ENCODE measurements at regions not wholly inside any gene's neighbourhood (a gene's known extent, or its start where the extent isn't known, plus 50 kb on each side); places are given as distances from the start of the nearest gene placed in this dataset.

GRCh38 chr1:208807446-208808127 lies 563.4 kb upstream of the PLXNA2 start:
- Histone ChIP-seq H3K4me1 (ENCODE audit: control insufficient read depth, insufficient read depth, low read length) (peaks cover 7% of the 10 kb centered on the region), H3K9ac (ENCODE audit: extremely low read depth, low read length, poor library complexity, severe bottlenecking) (no peak overlapping the region), H3K9me3 (ENCODE audit: control insufficient read depth, low read length) (peaks cover 14% of the 10 kb centered on the region), H3K4me3 (ENCODE audit: low read length) (no peak overlapping the region), H3K36me3 (ENCODE audit: control insufficient read depth, insufficient read depth, low read length) (no peaks in the 10 kb centered on the region), H3K27me3 (ENCODE audit: control insufficient read depth, insufficient read depth, low read length, poor library complexity, severe bottlenecking) (no peaks in the 10 kb centered on the region), H3K27ac (ENCODE audit: low read depth, low read length) (no peak overlapping the region)
- H3K27me3 Mint-ChIP-seq (ENCODE audit: insufficient read depth) = peaks cover 5% of the 10 kb centered on the region
- TF ChIP-seq, protein P1, sequence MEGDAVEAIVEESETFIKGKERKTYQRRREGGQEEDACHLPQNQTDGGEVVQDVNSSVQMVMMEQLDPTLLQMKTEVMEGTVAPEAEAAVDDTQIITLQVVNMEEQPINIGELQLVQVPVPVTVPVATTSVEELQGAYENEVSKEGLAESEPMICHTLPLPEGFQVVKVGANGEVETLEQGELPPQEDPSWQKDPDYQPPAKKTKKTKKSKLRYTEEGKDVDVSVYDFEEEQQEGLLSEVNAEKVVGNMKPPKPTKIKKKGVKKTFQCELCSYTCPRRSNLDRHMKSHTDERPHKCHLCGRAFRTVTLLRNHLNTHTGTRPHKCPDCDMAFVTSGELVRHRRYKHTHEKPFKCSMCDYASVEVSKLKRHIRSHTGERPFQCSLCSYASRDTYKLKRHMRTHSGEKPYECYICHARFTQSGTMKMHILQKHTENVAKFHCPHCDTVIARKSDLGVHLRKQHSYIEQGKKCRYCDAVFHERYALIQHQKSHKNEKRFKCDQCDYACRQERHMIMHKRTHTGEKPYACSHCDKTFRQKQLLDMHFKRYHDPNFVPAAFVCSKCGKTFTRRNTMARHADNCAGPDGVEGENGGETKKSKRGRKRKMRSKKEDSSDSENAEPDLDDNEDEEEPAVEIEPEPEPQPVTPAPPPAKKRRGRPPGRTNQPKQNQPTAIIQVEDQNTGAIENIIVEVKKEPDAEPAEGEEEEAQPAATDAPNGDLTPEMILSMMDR (conservative IDR thresholded peaks at IDR 0.05) = no peak
- peaks cover 2% of the 10 kb centered on the region for H3K36me3 Mint-ChIP-seq (ENCODE audit: low read depth)
- H3K4me1 Mint-ChIP-seq = peaks cover 11% of the 10 kb centered on the region
- no peak for DNase-seq
- no peak overlapping the region for H3K4me3 Mint-ChIP-seq
- WGBS, 2 experiments (ENCODE audit: insufficient coverage in 1 of 2, insufficient read length in 1 of 2) = 95% methylated on average over 3 to 4 of the region's 4 CpGs
- H3K27ac Mint-ChIP-seq = no peak overlapping the region
- H3K9me3 Mint-ChIP-seq = peaks cover 14% of the 10 kb centered on the region

DNA sequence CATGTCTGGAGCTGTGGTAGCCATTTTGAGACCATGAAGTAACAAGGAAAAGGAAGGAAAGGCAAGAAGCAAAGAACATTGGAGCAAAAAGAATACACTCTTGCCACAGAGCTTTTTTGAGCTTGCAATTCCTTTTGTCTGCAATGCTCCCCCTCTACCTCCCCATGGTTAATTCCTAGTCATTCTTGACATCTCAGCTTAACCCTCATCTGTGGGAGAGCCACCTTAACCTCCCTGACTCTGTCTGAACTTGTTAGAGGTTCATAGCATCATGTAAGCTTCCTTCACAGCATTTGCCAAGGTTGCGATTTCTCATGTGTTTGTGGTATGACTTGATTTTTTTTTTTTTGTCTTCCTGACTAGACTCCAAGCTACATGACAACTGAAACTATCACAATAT lies 564.1 kb upstream of the PLXNA2 start:
- no peak overlapping the region for H3K27ac Mint-ChIP-seq

DNA sequence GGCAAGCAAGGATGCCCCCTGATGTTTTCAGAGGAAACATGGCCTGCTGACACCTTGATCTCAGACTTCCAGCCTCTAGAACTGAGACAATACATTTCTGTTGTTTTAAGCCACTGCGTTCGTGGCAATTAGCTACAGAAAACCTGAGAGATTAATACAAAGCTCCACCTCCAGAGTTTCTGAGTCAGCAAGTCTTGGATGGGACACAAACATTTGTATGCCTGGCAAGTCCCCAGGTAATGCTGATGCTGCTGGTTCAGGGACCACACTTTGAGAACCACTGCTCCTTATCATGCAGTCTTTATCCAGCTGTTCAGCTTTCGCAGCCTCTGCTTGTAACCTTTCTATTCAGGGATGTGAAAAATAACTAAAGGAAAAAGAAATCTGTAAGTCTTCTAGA lies 565.7 kb upstream of the PLXNA2 start:
- no peak for DNase-seq
- Histone ChIP-seq H3K36me3 (ENCODE audit: control insufficient read depth, insufficient read depth, low read length) (no peaks in the 10 kb centered on the region), H3K27me3 (ENCODE audit: control insufficient read depth, insufficient read depth, low read length, poor library complexity, severe bottlenecking) (no peaks in the 10 kb centered on the region), H3K9me3 (ENCODE audit: control insufficient read depth, low read length) (peaks cover 6% of the 10 kb centered on the region), H3K9ac (ENCODE audit: extremely low read depth, low read length, poor library complexity, severe bottlenecking) (no peak overlapping the region), H3K4me3 (ENCODE audit: low read length) (no peak overlapping the region), H3K4me1 (ENCODE audit: control insufficient read depth, insufficient read depth, low read length) (no peaks in the 10 kb centered on the region), H3K27ac (ENCODE audit: low read depth, low read length) (no peak overlapping the region)
- peaks cover 9% of the 10 kb centered on the region for H3K9me3 Mint-ChIP-seq
- H3K4me1 Mint-ChIP-seq = no peaks in the 10 kb centered on the region
- no peak overlapping the region for H3K4me3 Mint-ChIP-seq
- TF ChIP-seq, protein P1 (conservative IDR thresholded peaks at IDR 0.05) = no peak
- H3K27me3 Mint-ChIP-seq (ENCODE audit: insufficient read depth) = peaks cover 5% of the 10 kb centered on the region
- H3K36me3 Mint-ChIP-seq (ENCODE audit: low read depth) = peaks cover 2% of the 10 kb centered on the region
- no peak overlapping the region for H3K27ac Mint-ChIP-seq
- WGBS, 2 experiments (ENCODE audit: insufficient coverage in 1 of 2, insufficient read length in 1 of 2) = 88 to 100% methylated on average over 2 to 3 of the region's 3 CpGs

More for the DNA sequence above, 564.1 kb upstream of the PLXNA2 start:
- H3K27me3 ChIP-seq (ENCODE audit: control insufficient read depth, insufficient read depth, low read length, poor library complexity, severe bottlenecking) = no peaks in the 10 kb centered on the region
- TF ChIP-seq, protein P1 (conservative IDR thresholded peaks at IDR 0.05) = no peak
- H3K4me1 Mint-ChIP-seq = peaks cover 6% of the 10 kb centered on the region
- no peaks in the 10 kb centered on the region for H3K36me3 ChIP-seq (ENCODE audit: control insufficient read depth, insufficient read depth, low read length)
- no peak overlapping the region for H3K27ac ChIP-seq (ENCODE audit: low read depth, low read length)
- peaks cover 5% of the 10 kb centered on the region for H3K27me3 Mint-ChIP-seq (ENCODE audit: insufficient read depth)
- peaks cover 14% of the 10 kb centered on the region for H3K9me3 ChIP-seq (ENCODE audit: control insufficient read depth, low read length)
- no peak overlapping the region for H3K4me3 ChIP-seq (ENCODE audit: low read length)
- H3K9me3 Mint-ChIP-seq = peaks cover 14% of the 10 kb centered on the region
- WGBS, 2 experiments (ENCODE audit: insufficient coverage in 1 of 2, insufficient read length in 1 of 2) = 100% methylated on average over 1 of the region's 1 CpG; no CpG with 5 or more reads in 1 of the 2 experiments
- H3K4me1 ChIP-seq (ENCODE audit: control insufficient read depth, insufficient read depth, low read length) = peaks cover 6% of the 10 kb centered on the region
- no peak overlapping the region for H3K4me3 Mint-ChIP-seq
- H3K9ac ChIP-seq (ENCODE audit: extremely low read depth, low read length, poor library complexity, severe bottlenecking) = no peak overlapping the region
- peaks cover 2% of the 10 kb centered on the region for H3K36me3 Mint-ChIP-seq (ENCODE audit: low read depth)
- no peak for DNase-seq

Data from endodermal cell (in vitro differentiated cells).